22Rv1 (cell line): ENCODE measurements at regions not wholly inside any gene's neighbourhood (a gene's known extent, or its start where the extent isn't known, plus 50 kb on each side); places are given as distances from the start of the nearest gene placed in this dataset.

Experiments
- CTCF ChIP-seq: fragments of 450-650 bp; IDR thresholded peaks from 2 replicates; pipeline ENCODE4 v1.5.1; 2017; ENCODE audit warnings: mild to moderate bottlenecking
- ZFX ChIP-seq: fragments of 450-650 bp; IDR thresholded peaks from 2 replicates; pipeline ENCODE4 v1.6.1; 2017; ENCODE audit warnings: antibody characterized with exemption, borderline replicate concordance

GRCh38 chr1:213615226-213615916 lies 372.4 kb upstream of the PROX1 start:
- TF ChIP-seq CTCF = no peak
- no peak for TF ChIP-seq ZFX
